ENCODE measurements at regions not wholly inside any gene's neighbourhood (a gene's known extent, or its start where the extent isn't known, plus 50 kb on each side); places are given as distances from the start of the nearest gene placed in this dataset.

DNA sequence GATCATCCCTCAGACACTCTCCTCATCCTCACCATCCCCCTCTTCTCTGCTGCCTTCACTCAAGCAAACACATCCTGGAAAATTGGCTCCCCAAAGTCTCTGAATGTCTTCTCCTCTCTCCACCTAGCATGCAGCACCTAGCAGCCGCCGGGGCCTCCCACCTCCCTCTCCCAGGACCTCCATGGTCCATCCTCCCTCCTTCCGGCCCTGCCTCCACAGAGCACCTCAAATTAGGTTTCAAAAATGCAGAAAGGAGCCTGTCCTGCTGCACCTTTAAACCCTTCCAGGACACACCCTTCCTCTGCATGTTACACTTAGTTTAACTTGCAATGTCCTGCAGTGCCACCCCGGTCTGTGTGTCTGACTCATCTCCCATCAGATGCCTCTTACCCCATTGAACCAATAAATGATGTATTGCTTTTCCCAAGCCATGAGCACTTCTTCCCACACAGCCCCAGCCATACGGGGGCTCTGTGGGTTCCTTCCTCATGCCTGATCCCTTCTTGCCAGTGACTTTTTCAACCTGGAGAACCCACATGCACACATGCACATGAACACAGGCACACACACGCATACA, 582.5 kb upstream of the MGMT start:
- TF ChIP-seq, protein P1, sequence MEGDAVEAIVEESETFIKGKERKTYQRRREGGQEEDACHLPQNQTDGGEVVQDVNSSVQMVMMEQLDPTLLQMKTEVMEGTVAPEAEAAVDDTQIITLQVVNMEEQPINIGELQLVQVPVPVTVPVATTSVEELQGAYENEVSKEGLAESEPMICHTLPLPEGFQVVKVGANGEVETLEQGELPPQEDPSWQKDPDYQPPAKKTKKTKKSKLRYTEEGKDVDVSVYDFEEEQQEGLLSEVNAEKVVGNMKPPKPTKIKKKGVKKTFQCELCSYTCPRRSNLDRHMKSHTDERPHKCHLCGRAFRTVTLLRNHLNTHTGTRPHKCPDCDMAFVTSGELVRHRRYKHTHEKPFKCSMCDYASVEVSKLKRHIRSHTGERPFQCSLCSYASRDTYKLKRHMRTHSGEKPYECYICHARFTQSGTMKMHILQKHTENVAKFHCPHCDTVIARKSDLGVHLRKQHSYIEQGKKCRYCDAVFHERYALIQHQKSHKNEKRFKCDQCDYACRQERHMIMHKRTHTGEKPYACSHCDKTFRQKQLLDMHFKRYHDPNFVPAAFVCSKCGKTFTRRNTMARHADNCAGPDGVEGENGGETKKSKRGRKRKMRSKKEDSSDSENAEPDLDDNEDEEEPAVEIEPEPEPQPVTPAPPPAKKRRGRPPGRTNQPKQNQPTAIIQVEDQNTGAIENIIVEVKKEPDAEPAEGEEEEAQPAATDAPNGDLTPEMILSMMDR (IDR thresholded peaks at IDR 0.05; ENCODE audit: low read depth, low read length): no peak
- no peak for DNase-seq (ENCODE audit: extremely low read depth, low read depth)

- TF ChIP-seq, protein P1 (IDR thresholded peaks at IDR 0.05; ENCODE audit: low read depth, low read length): no peak
- no peak for DNase-seq (ENCODE audit: extremely low read depth, low read depth)
Observed at GRCh38 chr10:128885573-128886555, 581.2 kb upstream of the MGMT start.

DNA sequence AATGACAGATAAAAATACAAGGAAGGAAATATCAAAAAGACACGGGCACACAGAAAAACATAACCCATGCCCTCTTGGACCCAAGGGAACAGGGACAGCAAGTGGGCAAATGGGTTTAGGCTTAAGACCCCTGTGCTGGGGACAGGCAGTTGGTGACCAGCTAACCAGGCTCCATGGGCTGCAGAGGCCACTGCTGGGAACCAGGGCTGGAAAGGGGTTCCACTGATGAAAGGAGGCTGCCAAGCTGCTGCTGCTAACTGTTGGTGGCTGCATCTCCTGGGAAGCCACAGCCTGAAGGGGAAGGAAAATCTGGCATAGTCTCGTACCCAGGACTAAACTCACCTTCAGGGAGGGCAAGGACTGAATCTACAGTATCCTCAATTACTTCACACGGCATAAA, 579.2 kb upstream of the MGMT start:
- no peak for DNase-seq (ENCODE audit: extremely low read depth, low read depth)
- TF ChIP-seq, protein P1 (IDR thresholded peaks at IDR 0.05; ENCODE audit: low read depth, low read length): no peak

GRCh38 chr10:128892005-128892404, 575.0 kb upstream of the MGMT start:
- TF ChIP-seq, protein P1 (IDR thresholded peaks at IDR 0.05; ENCODE audit: low read depth, low read length): no peak
- DNase-seq (ENCODE audit: extremely low read depth, low read depth): no peak

GRCh38 chr10:128894641-128895040, 572.4 kb upstream of the MGMT start:
- TF ChIP-seq, protein P1 (IDR thresholded peaks at IDR 0.05; ENCODE audit: low read depth, low read length): no peak
- DNase-seq (ENCODE audit: extremely low read depth, low read depth): no peak

- no peak for DNase-seq (ENCODE audit: extremely low read depth, low read depth)
Observed at GRCh38 chr10:128895473-128895872, 571.6 kb upstream of the MGMT start.

More at GRCh38 chr10:128895473-128895872, 571.6 kb upstream of the MGMT start:
- TF ChIP-seq, protein P1 (IDR thresholded peaks at IDR 0.05; ENCODE audit: low read depth, low read length): no peak
